MM.1S (cell line): ENCODE measurements at regions not wholly inside any gene's neighbourhood (a gene's known extent, or its start where the extent isn't known, plus 50 kb on each side); places are given as distances from the start of the nearest gene placed in this dataset.

Experiments used
- EZH2 ChIP-seq: fragments of 300-600 bp; sonication (generic); optimal IDR thresholded peaks from 2 replicates; pipeline ENCODE3; 2017; ENCODE audit warnings: low read depth, mild to moderate bottlenecking, antibody characterized with exemption, low read length, mixed read lengths
- TF ChIP-seq, protein P1 (sequence below): fragments of 300-600 bp; sonication (generic); IDR thresholded peaks from 2 replicates; pipeline ENCODE4 v1.5.1; 2016; ENCODE audit warnings: antibody characterized with exemption, low read length, mixed read lengths

DNA sequence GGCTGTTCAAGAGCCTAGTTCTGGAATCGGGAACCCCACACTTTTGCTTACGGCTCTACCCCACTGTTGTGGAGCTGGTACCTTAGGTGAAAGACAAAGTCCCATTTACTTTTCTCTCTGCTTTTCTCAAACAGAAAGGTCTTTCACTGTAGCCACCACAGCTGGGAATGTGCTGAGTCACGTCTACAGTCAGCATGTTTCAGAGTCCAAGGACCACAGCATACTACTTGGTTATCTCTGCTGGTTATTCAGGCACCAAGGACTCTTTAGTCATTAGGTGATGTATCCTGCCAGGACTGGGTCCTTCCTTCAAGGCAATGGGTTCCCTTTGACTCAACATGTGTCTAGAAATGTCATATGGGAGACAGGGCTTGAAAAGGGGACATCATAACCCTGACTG is 266.8 kb upstream of the STEAP1 start:
- TF ChIP-seq, protein P1, sequence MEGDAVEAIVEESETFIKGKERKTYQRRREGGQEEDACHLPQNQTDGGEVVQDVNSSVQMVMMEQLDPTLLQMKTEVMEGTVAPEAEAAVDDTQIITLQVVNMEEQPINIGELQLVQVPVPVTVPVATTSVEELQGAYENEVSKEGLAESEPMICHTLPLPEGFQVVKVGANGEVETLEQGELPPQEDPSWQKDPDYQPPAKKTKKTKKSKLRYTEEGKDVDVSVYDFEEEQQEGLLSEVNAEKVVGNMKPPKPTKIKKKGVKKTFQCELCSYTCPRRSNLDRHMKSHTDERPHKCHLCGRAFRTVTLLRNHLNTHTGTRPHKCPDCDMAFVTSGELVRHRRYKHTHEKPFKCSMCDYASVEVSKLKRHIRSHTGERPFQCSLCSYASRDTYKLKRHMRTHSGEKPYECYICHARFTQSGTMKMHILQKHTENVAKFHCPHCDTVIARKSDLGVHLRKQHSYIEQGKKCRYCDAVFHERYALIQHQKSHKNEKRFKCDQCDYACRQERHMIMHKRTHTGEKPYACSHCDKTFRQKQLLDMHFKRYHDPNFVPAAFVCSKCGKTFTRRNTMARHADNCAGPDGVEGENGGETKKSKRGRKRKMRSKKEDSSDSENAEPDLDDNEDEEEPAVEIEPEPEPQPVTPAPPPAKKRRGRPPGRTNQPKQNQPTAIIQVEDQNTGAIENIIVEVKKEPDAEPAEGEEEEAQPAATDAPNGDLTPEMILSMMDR: no peak
- TF ChIP-seq EZH2: no peak
